ENCODE measurements at regions not wholly inside any gene's neighbourhood (a gene's known extent, or its start where the extent isn't known, plus 50 kb on each side); places are given as distances from the start of the nearest gene placed in this dataset.

- Histone ChIP-seq H3K27me3 (replicated peaks in 2 of 5; ENCODE audit: control insufficient read depth in 4 of 5, insufficient read depth in 5 of 5, low read length in 4 of 5) (no peaks in the 10 kb centered on the region), H3K27ac (ENCODE audit: insufficient read depth in 1 of 2, low read depth in 1 of 2, low read length in 2 of 2, poor library complexity in 1 of 2, severe bottlenecking in 2 of 2) (no peak overlapping the region), H3K4me1 (ENCODE audit: control extremely low read depth in 1 of 4, control insufficient read depth in 4 of 4, insufficient read depth in 4 of 4, low read length in 3 of 4) (no peaks in the 10 kb centered on the region), H3K36me3 (ENCODE audit: control insufficient read depth in 4 of 4, insufficient read depth in 4 of 4, low read length in 3 of 4) (no peaks in the 10 kb centered on the region), H3K4me3 (ENCODE audit: control insufficient read depth in 1 of 7, extremely low read depth in 1 of 7, insufficient read depth in 4 of 7, low read depth in 2 of 7, low read length in 6 of 7) (no peak overlapping the region), H3K9me3 (ENCODE audit: control extremely low read depth in 1 of 5, control insufficient read depth in 4 of 5, insufficient read depth in 2 of 5, low read depth in 1 of 5, low read length in 4 of 5) (no peaks in the 10 kb centered on the region)
- POLR2A ChIA-PET, result no interaction called here
- WGBS (ENCODE audit: insufficient coverage), result 78% methylated on average over 2 of the region's 2 CpGs
- CTCF ChIA-PET, result no interaction called here
- DNase-seq, result no peak
These were observed 1611.1 kb downstream of the ARAP2 start for GRCh38 chr4:34633241-34633640.

DNA sequence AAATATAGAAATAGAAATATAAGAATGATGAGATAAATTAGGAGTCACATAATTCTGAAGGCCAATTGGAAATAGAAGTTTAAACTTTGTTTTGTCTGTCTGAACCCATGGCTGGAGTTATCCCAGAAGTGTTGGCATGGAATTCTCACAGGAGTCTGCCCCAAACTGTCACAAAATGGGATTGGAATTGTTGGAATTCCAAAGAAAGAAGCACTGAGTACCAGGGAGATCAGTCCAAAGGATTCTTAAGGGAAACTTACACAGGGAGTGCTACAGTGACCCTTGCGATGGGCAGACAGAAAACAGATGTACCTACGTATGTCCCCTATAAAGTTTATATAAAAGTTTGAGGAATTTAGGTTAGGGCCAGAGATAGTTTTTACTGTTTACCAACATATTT is 1607.7 kb downstream of the ARAP2 start:
- no peaks in the 10 kb centered on the region for H3K4me1 ChIP-seq (ENCODE audit: control extremely low read depth in 1 of 4, control insufficient read depth in 4 of 4, insufficient read depth in 4 of 4, low read length in 3 of 4)
- CTCF ChIA-PET, result no interaction called here
- no peak for DNase-seq
- no peak overlapping the region for H3K4me3 ChIP-seq (ENCODE audit: control insufficient read depth in 1 of 7, extremely low read depth in 1 of 7, insufficient read depth in 4 of 7, low read depth in 2 of 7, low read length in 6 of 7)
- POLR2A ChIA-PET, result no interaction called here
- 92% methylated on average over 2 of the region's 2 CpGs for WGBS (ENCODE audit: insufficient coverage)
- H3K27me3 ChIP-seq (replicated peaks in 2 of 5; ENCODE audit: control insufficient read depth in 4 of 5, insufficient read depth in 5 of 5, low read length in 4 of 5), result no peaks in the 10 kb centered on the region
- no peak overlapping the region for H3K27ac ChIP-seq (ENCODE audit: insufficient read depth in 1 of 2, low read depth in 1 of 2, low read length in 2 of 2, poor library complexity in 1 of 2, severe bottlenecking in 2 of 2)
- no peaks in the 10 kb centered on the region for H3K36me3 ChIP-seq (ENCODE audit: control insufficient read depth in 4 of 4, insufficient read depth in 4 of 4, low read length in 3 of 4)
- H3K9me3 ChIP-seq (ENCODE audit: control extremely low read depth in 1 of 5, control insufficient read depth in 4 of 5, insufficient read depth in 2 of 5, low read depth in 1 of 5, low read length in 4 of 5), result peaks cover 0 to 6% (median 0%) of the 10 kb centered on the region in 5 experiments

DNA sequence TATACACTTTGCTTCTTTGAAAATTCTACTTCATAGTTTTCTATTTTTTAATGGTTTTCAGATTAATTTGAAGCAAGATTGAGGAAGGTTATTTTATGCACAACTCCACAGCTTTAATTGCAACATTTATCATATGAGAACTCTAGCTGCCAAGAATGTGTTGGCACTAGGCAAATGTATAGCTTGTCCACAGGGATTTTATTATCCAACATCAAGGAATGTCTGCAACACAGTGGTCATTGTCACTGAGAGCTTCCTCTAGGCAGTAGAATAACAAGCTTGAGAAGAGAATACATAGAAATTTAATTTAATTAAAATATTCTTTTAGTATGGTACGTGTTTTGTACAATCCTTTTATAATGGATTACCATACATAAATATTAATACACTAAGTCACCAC is 1600.8 kb downstream of the ARAP2 start:
- Histone ChIP-seq H3K9me3 (ENCODE audit: control extremely low read depth in 1 of 5, control insufficient read depth in 4 of 5, insufficient read depth in 2 of 5, low read depth in 1 of 5, low read length in 4 of 5) (peaks cover 0 to 6% (median 0%) of the 10 kb centered on the region in 5 experiments), H3K36me3 (ENCODE audit: control insufficient read depth in 4 of 4, insufficient read depth in 4 of 4, low read length in 3 of 4) (no peaks in the 10 kb centered on the region), H3K4me1 (ENCODE audit: control extremely low read depth in 1 of 4, control insufficient read depth in 4 of 4, insufficient read depth in 4 of 4, low read length in 3 of 4) (no peaks in the 10 kb centered on the region), H3K27ac (ENCODE audit: insufficient read depth in 1 of 2, low read depth in 1 of 2, low read length in 2 of 2, poor library complexity in 1 of 2, severe bottlenecking in 2 of 2) (no peak overlapping the region), H3K4me3 (ENCODE audit: control insufficient read depth in 1 of 7, extremely low read depth in 1 of 7, insufficient read depth in 4 of 7, low read depth in 2 of 7, low read length in 6 of 7) (no peak overlapping the region), H3K27me3 (replicated peaks in 2 of 5; ENCODE audit: control insufficient read depth in 4 of 5, insufficient read depth in 5 of 5, low read length in 4 of 5) (no peaks in the 10 kb centered on the region)
- CTCF ChIA-PET, result interaction anchor here (0.6 kb wide), 1 partner anchor 713 kb away, joined by 3 read pairs; no protein-coding TSS in a partner anchor
- no peak for DNase-seq
- WGBS (ENCODE audit: insufficient coverage), result no CpG with 5 or more reads among the region's 1 CpG
- POLR2A ChIA-PET, result no interaction called here

DNA sequence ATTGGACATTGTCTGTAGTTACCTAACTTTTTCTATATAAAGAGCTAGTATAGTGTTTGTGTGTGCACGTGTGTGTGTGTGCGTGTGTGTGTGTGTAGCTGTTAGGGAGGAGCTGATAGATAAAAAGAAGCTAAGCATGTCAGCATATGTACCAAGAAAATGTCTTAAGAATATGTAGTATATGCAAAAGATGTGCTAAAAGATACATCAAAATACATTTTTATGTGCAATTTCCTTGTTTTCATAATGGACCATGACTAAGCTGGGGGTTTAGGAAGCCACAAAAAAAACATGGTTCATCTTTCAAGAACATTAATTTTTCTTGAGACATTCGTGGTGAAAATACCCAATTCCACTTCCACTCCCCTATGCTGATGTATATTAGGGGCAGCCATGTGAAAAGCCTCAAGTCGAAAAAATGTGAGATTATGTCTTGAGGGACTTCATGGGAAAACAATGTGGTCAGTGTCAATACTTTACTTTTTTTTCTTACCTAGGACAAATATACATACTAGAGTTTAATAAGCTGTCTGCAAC is 1599.7 kb downstream of the ARAP2 start:
- no peaks in the 10 kb centered on the region for H3K4me1 ChIP-seq (ENCODE audit: control extremely low read depth in 1 of 4, control insufficient read depth in 4 of 4, insufficient read depth in 4 of 4, low read length in 3 of 4)
- no peaks in the 10 kb centered on the region for H3K27me3 ChIP-seq (replicated peaks in 2 of 5; ENCODE audit: control insufficient read depth in 4 of 5, insufficient read depth in 5 of 5, low read length in 4 of 5)
- no peak for DNase-seq
- ChIA-PET CTCF (no interaction called here), POLR2A (no interaction called here)
- 50% methylated on average over 2 of the region's 4 CpGs for WGBS (ENCODE audit: insufficient coverage)
- H3K36me3 ChIP-seq (ENCODE audit: control insufficient read depth in 4 of 4, insufficient read depth in 4 of 4, low read length in 3 of 4), result no peaks in the 10 kb centered on the region
- H3K9me3 ChIP-seq (ENCODE audit: control extremely low read depth in 1 of 5, control insufficient read depth in 4 of 5, insufficient read depth in 2 of 5, low read depth in 1 of 5, low read length in 4 of 5), result peaks cover 0 to 2% (median 0%) of the 10 kb centered on the region in 5 experiments
- no peak overlapping the region for H3K4me3 ChIP-seq (ENCODE audit: control insufficient read depth in 1 of 7, extremely low read depth in 1 of 7, insufficient read depth in 4 of 7, low read depth in 2 of 7, low read length in 6 of 7)
- no peak overlapping the region for H3K27ac ChIP-seq (ENCODE audit: insufficient read depth in 1 of 2, low read depth in 1 of 2, low read length in 2 of 2, poor library complexity in 1 of 2, severe bottlenecking in 2 of 2)

DNA sequence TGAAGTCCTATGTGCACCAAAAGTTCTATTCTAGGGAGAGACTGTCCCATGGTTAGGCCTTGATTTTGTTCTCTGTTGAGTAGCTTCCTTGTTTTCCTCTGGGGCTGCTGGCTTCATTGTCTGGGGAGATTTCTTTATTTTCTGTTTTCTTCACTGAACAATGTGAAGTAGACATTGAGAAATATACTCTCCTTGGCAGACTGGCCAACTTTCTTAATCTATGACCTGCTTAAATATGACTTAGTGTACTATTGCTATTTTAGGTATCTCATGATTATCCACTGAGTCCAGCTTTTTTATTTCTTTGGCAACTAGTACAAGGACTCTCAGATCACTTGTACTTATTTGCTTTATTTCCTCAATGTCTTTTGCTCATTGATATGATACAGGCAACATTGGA is 1594.6 kb downstream of the ARAP2 start:
- no peak for DNase-seq
- ChIA-PET POLR2A (no interaction called here), CTCF (no interaction called here)
- Histone ChIP-seq H3K27me3 (replicated peaks in 2 of 5; ENCODE audit: control insufficient read depth in 4 of 5, insufficient read depth in 5 of 5, low read length in 4 of 5) (no peaks in the 10 kb centered on the region), H3K27ac (ENCODE audit: insufficient read depth in 1 of 2, low read depth in 1 of 2, low read length in 2 of 2, poor library complexity in 1 of 2, severe bottlenecking in 2 of 2) (no peak overlapping the region), H3K4me1 (ENCODE audit: control extremely low read depth in 1 of 4, control insufficient read depth in 4 of 4, insufficient read depth in 4 of 4, low read length in 3 of 4) (no peaks in the 10 kb centered on the region), H3K36me3 (ENCODE audit: control insufficient read depth in 4 of 4, insufficient read depth in 4 of 4, low read length in 3 of 4) (no peaks in the 10 kb centered on the region), H3K9me3 (ENCODE audit: control extremely low read depth in 1 of 5, control insufficient read depth in 4 of 5, insufficient read depth in 2 of 5, low read depth in 1 of 5, low read length in 4 of 5) (no peaks in the 10 kb centered on the region), H3K4me3 (ENCODE audit: control insufficient read depth in 1 of 7, extremely low read depth in 1 of 7, insufficient read depth in 4 of 7, low read depth in 2 of 7, low read length in 6 of 7) (no peak overlapping the region)

GRCh38 chr4:34664051-34664450 is 1580.3 kb downstream of the ARAP2 start:
- CTCF ChIA-PET, result no interaction called here
- no peak overlapping the region for H3K4me3 ChIP-seq (ENCODE audit: control insufficient read depth in 1 of 7, extremely low read depth in 1 of 7, insufficient read depth in 4 of 7, low read depth in 2 of 7, low read length in 6 of 7)
- H3K4me1 ChIP-seq (ENCODE audit: control extremely low read depth in 1 of 4, control insufficient read depth in 4 of 4, insufficient read depth in 4 of 4, low read length in 3 of 4), result no peaks in the 10 kb centered on the region
- no peak for DNase-seq
- H3K9me3 ChIP-seq (ENCODE audit: control extremely low read depth in 1 of 5, control insufficient read depth in 4 of 5, insufficient read depth in 2 of 5, low read depth in 1 of 5, low read length in 4 of 5), result no peaks in the 10 kb centered on the region
- no peaks in the 10 kb centered on the region for H3K27me3 ChIP-seq (replicated peaks in 2 of 5; ENCODE audit: control insufficient read depth in 4 of 5, insufficient read depth in 5 of 5, low read length in 4 of 5)
- WGBS (ENCODE audit: insufficient coverage), result 98% methylated on average over 4 of the region's 5 CpGs
- POLR2A ChIA-PET, result no interaction called here
- H3K36me3 ChIP-seq (ENCODE audit: control insufficient read depth in 4 of 4, insufficient read depth in 4 of 4, low read length in 3 of 4), result no peaks in the 10 kb centered on the region
- no peak overlapping the region for H3K27ac ChIP-seq (ENCODE audit: insufficient read depth in 1 of 2, low read depth in 1 of 2, low read length in 2 of 2, poor library complexity in 1 of 2, severe bottlenecking in 2 of 2)

- Histone ChIP-seq H3K27me3 (replicated peaks in 2 of 5; ENCODE audit: control insufficient read depth in 4 of 5, insufficient read depth in 5 of 5, low read length in 4 of 5) (no peaks in the 10 kb centered on the region), H3K36me3 (ENCODE audit: control insufficient read depth in 4 of 4, insufficient read depth in 4 of 4, low read length in 3 of 4) (no peaks in the 10 kb centered on the region), H3K4me1 (ENCODE audit: control extremely low read depth in 1 of 4, control insufficient read depth in 4 of 4, insufficient read depth in 4 of 4, low read length in 3 of 4) (no peaks in the 10 kb centered on the region), H3K9me3 (ENCODE audit: control extremely low read depth in 1 of 5, control insufficient read depth in 4 of 5, insufficient read depth in 2 of 5, low read depth in 1 of 5, low read length in 4 of 5) (no peaks in the 10 kb centered on the region), H3K4me3 (ENCODE audit: control insufficient read depth in 1 of 7, extremely low read depth in 1 of 7, insufficient read depth in 4 of 7, low read depth in 2 of 7, low read length in 6 of 7) (no peak overlapping the region), H3K27ac (ENCODE audit: insufficient read depth in 1 of 2, low read depth in 1 of 2, low read length in 2 of 2, poor library complexity in 1 of 2, severe bottlenecking in 2 of 2) (no peak overlapping the region)
- POLR2A ChIA-PET, result no interaction called here
- CTCF ChIA-PET, result no interaction called here
- WGBS (ENCODE audit: insufficient coverage), result no CpG with 5 or more reads among the region's 1 CpG
- no peak for DNase-seq
These were observed 1567.9 kb downstream of the ARAP2 start for GRCh38 chr4:34676400-34676799.

Data from common myeloid progenitor, CD34-positive (primary cell).